ENCODE measurements at regions not wholly inside any gene's neighbourhood (a gene's known extent, or its start where the extent isn't known, plus 50 kb on each side); places are given as distances from the start of the nearest gene placed in this dataset.

DNA sequence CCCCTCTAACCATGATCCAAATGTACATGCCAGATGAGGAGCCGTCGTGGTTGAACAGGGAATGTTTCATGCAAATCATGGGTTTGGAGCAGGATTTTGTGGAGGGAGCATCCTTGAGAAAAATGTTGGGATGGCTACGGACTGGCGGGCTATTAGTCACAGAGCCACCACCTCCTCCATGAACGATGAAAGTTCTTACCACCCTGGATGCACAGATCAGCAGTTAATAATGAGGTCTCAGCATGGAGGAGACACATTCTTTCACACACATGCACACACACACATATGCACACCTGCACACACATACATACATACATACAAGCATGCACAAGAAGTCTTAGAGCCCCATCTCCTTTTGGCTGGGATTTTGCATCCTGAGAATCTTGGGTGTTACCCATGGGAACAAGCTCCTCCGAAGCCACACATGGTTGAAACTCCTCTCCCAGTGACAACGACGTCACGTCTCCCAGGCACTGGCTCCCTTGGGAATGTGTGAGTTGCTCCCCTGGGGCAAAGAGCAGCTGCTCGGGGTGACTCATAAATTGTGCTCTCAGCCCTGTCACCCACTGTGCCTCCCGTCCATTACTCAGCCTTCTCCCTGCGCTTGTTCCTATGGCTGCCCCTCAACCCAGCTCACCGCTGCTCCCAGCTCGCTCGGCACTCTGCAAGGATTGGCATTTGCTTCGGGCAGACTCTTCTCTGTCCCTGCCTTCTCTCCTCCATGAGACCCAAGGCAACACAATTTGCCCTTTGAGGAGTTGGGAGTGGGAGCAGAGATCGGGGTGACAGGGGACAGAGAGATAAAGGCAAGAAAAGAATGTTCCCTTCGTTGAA is 344.6 kb downstream of the SOX9 start:
- no peaks in the 10 kb centered on the region for H3K27me3 Mint-ChIP-seq (ENCODE audit: unreplicated experiment)
- H3K9me3 Mint-ChIP-seq (ENCODE audit: unreplicated experiment), result no peaks in the 10 kb centered on the region
- TF ChIP-seq, protein P1, sequence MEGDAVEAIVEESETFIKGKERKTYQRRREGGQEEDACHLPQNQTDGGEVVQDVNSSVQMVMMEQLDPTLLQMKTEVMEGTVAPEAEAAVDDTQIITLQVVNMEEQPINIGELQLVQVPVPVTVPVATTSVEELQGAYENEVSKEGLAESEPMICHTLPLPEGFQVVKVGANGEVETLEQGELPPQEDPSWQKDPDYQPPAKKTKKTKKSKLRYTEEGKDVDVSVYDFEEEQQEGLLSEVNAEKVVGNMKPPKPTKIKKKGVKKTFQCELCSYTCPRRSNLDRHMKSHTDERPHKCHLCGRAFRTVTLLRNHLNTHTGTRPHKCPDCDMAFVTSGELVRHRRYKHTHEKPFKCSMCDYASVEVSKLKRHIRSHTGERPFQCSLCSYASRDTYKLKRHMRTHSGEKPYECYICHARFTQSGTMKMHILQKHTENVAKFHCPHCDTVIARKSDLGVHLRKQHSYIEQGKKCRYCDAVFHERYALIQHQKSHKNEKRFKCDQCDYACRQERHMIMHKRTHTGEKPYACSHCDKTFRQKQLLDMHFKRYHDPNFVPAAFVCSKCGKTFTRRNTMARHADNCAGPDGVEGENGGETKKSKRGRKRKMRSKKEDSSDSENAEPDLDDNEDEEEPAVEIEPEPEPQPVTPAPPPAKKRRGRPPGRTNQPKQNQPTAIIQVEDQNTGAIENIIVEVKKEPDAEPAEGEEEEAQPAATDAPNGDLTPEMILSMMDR (IDR thresholded peaks at IDR 0.05), result no peak
- H3K36me3 Mint-ChIP-seq (ENCODE audit: unreplicated experiment), result no peaks in the 10 kb centered on the region
- peaks cover 44% of the 10 kb centered on the region for H3K4me1 Mint-ChIP-seq (ENCODE audit: unreplicated experiment)
- peak overlapping the region; percentile 56 for H3K4me3 Mint-ChIP-seq (ENCODE audit: unreplicated experiment)
- H3K27ac Mint-ChIP-seq (ENCODE audit: unreplicated experiment), result peak overlapping the region; percentile 80
- DNase-seq (ENCODE audit: extremely low spot score, unreplicated experiment), result peak; percentile 86

DNA sequence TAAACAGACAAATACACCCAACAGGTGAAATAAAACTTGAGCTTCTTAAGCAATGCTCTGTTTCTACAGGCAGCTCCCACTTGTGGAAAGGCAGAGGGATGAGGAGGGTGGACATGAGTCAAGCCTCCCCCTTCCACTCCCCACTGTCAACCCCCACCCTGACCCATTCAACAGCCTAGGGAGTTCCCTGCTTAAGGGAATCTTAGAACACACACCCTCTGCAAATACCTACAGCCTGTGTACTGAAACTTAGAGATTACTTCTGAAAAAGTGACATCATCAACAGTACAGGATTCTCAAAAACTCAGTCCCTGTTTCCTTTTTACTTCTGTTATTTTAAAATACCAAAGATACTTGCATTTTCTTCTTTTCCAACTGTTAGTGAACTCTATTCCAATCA is 345.4 kb downstream of the SOX9 start:
- TF ChIP-seq, protein P1 (IDR thresholded peaks at IDR 0.05), result no peak
- Mint-ChIP-seq H3K27ac (ENCODE audit: unreplicated experiment) (peak overlapping the region; percentile 80), H3K4me3 (ENCODE audit: unreplicated experiment) (peak overlapping the region; percentile 56), H3K9me3 (ENCODE audit: unreplicated experiment) (no peaks in the 10 kb centered on the region), H3K27me3 (ENCODE audit: unreplicated experiment) (no peaks in the 10 kb centered on the region), H3K4me1 (ENCODE audit: unreplicated experiment) (peaks cover 38% of the 10 kb centered on the region), H3K36me3 (ENCODE audit: unreplicated experiment) (no peaks in the 10 kb centered on the region)
- DNase-seq (ENCODE audit: extremely low spot score, unreplicated experiment), result no peak

DNA sequence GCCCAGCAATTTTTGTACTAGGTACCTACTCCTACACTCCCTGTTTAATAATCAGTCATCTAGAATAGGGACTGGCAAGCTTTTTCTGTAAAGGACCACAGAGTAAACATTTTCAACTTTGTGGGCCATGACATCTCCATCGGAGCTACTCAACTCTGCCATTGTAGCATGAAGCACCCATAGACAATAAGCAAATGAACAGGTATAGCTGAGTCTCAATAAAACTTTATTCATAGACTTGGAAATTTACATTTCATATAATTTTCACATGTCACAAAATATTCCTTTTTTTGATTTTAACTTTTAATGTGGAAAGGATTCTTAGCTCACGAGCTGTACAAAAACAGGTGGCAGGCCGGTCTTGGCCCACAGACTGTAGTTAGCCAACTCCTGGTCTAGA is 345.8 kb downstream of the SOX9 start:
- no peaks in the 10 kb centered on the region for H3K36me3 Mint-ChIP-seq (ENCODE audit: unreplicated experiment)
- H3K4me3 Mint-ChIP-seq (ENCODE audit: unreplicated experiment), result no peak overlapping the region
- no peaks in the 10 kb centered on the region for H3K9me3 Mint-ChIP-seq (ENCODE audit: unreplicated experiment)
- no peak for DNase-seq (ENCODE audit: extremely low spot score, unreplicated experiment)
- H3K27me3 Mint-ChIP-seq (ENCODE audit: unreplicated experiment), result no peaks in the 10 kb centered on the region
- TF ChIP-seq, protein P1 (IDR thresholded peaks at IDR 0.05), result no peak
- no peak overlapping the region for H3K27ac Mint-ChIP-seq (ENCODE audit: unreplicated experiment)
- peaks cover 36% of the 10 kb centered on the region for H3K4me1 Mint-ChIP-seq (ENCODE audit: unreplicated experiment)

DNA sequence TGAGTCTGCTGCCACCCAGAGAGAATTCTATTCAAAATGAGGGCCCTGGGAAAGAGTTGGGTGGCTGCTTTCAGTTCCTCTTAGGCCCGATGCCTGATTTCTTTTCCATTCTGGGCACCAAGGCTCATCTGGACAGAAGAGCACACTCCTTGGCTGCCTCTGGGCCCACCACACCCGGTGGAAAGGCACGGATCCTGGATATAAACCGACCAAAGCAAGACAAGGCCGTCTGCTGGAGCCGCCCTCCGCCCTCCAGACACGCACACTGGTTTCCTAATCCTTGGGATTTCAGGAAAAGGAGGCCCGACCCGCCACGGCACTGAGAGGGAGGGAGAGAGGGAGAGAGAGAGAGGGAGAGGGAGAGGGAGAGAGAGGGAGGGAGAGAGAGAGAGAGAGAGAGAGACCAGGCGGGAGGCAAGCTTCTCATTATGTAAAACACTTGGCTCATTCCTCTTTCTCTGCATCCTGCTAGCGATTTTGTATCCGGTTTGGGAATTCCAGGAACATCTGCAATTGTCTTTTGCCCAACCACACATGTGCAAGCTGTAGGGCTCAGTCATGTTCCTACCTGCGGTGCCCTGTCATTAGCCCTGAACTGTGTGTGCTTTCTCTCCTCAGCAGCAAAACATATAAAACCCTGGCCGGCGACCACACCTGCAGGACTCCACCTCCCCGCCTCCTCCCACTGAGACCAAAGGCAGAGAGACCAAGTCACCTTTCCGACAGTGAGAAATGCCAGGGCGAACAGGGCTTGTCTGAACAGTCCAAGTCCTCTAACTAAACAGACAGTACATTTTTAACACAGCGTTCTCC is 347.2 kb downstream of the SOX9 start:
- DNase-seq (ENCODE audit: extremely low spot score, unreplicated experiment), result no peak
- no peak overlapping the region for H3K4me3 Mint-ChIP-seq (ENCODE audit: unreplicated experiment)
- TF ChIP-seq, protein P1 (IDR thresholded peaks at IDR 0.05), result no peak
- H3K9me3 Mint-ChIP-seq (ENCODE audit: unreplicated experiment), result no peaks in the 10 kb centered on the region
- no peak overlapping the region for H3K27ac Mint-ChIP-seq (ENCODE audit: unreplicated experiment)
- no peaks in the 10 kb centered on the region for H3K36me3 Mint-ChIP-seq (ENCODE audit: unreplicated experiment)
- H3K4me1 Mint-ChIP-seq (ENCODE audit: unreplicated experiment), result peaks cover 25% of the 10 kb centered on the region
- no peaks in the 10 kb centered on the region for H3K27me3 Mint-ChIP-seq (ENCODE audit: unreplicated experiment)

DNA sequence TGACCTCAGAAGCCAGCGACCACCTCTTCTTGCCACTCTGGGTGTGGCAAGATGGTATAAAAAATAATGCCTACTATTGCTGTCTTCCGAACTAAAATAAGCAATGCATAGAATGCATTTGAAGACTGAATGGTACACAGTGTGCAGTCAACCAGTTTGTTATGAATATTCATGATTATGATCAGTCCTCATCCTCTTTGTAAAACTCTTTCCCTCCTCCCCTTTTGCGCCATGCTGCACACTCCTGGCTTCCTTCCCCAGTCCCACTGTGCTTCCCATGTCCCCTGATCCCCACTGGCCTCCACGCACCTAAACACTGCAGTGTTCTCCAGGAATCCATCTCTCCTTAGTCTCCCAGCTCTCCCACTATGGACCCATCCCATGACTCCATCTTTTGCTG is 348.0 kb downstream of the SOX9 start:
- no peak for DNase-seq (ENCODE audit: extremely low spot score, unreplicated experiment)

More for the DNA sequence above, 348.0 kb downstream of the SOX9 start:
- no peaks in the 10 kb centered on the region for H3K36me3 Mint-ChIP-seq (ENCODE audit: unreplicated experiment)
- H3K4me1 Mint-ChIP-seq (ENCODE audit: unreplicated experiment), result peaks cover 22% of the 10 kb centered on the region
- H3K27me3 Mint-ChIP-seq (ENCODE audit: unreplicated experiment), result no peaks in the 10 kb centered on the region
- H3K4me3 Mint-ChIP-seq (ENCODE audit: unreplicated experiment), result no peak overlapping the region
- no peak overlapping the region for H3K27ac Mint-ChIP-seq (ENCODE audit: unreplicated experiment)
- H3K9me3 Mint-ChIP-seq (ENCODE audit: unreplicated experiment), result no peaks in the 10 kb centered on the region
- TF ChIP-seq, protein P1 (IDR thresholded peaks at IDR 0.05), result no peak
